CD4-positive, alpha-beta T cell treated with Interleukin-17A for 4 hours (primary cell): ENCODE measurements at regions not wholly inside any gene's neighbourhood (a gene's known extent, or its start where the extent isn't known, plus 50 kb on each side); places are given as distances from the start of the nearest gene placed in this dataset.

Experiments
- DNase-seq: peaks from one replicate; pipeline ENCODE4 v3.0.0-alpha.2; 2020; ENCODE audit warnings: mixed read lengths

DNA sequence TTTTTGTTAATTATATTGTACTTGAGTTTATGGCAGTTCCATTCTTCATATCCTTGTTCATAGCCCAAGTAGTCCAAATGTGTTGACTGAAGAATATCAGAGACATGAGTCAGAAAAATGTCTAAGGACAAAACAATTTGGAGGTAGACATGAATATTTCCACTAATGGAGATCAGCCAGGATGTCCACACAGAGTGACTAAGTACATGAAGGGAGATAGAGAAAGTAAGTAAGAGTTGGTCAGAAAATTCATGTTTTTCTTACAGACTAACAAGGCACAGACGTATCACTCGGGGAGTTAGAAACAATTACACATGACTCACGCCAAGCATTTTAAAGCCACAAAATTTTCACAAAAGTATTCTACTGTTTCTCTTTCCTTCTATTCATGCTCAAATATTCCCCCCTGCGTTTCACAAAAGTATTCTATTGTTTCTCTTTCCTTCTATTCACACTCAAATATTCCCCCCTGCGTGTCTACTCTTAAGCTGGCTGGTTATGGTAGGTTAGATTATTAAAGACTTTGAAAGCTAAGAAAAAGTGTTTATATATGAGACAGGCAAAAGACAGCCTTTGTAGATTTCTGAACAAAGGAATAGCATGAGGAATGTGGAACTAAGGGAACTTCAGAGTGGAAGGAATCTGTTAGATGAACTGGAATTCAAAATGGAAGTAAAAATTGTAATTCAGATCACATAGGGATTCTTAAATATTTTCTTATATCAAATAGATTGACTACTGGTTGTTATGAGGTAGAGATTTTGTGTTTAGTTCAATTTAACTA lies 648.7 kb upstream of the CCDC54 start:
- no peak for DNase-seq

DNA sequence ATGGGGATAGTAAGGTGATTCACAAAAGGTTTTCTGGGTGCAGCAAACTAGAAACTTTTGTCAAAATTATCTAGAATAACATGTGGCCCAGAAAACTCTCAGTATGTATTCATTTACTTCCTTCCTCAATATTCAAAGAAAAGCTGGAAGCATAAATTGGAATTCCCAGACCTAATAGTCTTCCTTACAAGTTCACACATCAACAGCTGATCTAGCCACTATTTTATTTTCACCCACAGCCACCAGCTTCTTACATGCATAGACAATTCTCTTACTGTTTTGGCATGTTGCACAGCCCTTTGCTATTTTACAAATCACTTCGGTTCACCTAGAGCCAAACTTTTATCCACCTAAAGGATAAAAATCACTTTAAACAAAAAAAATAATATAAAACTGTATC lies 647.8 kb upstream of the CCDC54 start:
- DNase-seq, result no peak

DNA sequence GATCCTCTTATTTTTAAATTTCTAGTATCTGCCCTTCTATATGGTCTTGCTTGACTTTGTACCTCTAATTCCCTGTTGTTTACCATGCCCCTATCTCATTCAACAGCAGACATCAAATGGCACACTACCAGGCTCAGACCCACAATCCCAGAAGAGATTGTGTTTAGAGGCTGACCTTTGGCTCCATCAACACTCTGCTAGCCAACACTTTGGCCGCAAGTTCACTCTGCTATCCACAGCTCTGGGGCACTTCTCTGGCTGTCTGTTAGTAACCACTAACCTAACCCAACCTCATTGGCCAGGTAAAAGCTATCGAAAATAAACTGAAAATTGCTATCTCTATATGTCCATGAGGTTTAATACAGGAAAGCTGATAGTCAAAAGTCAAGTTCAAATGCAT lies 646.0 kb upstream of the CCDC54 start:
- DNase-seq, result no peak

DNA sequence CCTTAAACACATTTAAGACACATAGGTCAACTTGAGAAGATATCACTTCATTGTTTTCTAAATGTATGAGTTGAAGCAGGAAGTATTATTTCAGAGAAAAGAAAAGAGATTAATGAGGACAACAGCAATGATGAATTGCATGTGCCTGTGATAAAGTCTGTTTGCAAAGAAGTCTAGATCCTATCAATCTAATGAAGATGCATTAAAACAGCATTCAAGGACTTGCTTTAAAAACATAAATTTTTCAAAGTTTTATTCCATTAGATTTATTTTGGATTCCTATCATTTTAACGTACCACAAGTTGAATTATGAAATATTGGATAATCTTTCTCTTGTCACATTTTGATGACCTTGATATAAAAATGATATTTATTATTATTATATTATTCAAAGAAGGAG lies 642.5 kb upstream of the CCDC54 start:
- no peak for DNase-seq

DNA sequence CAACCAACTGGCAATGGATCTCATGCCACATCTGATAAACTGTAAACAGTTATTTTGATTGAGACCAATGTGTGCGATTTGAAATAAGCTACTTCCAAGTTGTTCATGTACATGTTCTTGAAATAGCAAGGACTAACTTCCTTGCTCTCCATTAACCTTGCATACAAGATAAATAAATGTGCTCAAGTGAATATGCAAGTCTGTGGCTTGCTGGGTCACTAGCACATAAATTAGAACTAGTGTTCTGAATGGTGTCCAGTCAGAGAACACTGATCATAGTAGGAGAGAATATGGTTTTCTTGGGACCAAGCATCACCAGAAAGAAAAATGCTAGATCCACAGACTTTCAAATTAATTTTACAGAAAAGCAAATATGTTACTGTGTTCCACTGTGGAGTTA lies 640.0 kb upstream of the CCDC54 start:
- DNase-seq, result no peak

DNA sequence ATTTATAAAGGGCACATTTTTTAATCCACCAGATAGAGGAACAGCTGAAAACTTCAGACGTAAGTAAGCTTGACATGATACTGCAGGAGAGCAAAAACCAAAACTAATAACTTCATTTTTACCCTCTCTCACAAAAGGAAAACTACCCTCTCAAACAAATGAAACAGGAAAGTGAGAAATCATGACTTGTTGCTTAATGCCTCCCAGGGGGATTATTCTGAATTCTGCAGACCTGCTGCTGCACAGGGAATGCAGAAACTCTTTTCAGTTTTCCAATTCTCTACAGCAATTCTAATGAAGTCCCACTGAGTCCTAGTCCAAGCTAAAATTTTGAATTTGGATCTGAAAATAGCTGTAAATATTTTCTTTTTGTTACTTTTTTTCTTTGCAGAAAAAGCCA lies 637.1 kb upstream of the CCDC54 start:
- no peak for DNase-seq

DNA sequence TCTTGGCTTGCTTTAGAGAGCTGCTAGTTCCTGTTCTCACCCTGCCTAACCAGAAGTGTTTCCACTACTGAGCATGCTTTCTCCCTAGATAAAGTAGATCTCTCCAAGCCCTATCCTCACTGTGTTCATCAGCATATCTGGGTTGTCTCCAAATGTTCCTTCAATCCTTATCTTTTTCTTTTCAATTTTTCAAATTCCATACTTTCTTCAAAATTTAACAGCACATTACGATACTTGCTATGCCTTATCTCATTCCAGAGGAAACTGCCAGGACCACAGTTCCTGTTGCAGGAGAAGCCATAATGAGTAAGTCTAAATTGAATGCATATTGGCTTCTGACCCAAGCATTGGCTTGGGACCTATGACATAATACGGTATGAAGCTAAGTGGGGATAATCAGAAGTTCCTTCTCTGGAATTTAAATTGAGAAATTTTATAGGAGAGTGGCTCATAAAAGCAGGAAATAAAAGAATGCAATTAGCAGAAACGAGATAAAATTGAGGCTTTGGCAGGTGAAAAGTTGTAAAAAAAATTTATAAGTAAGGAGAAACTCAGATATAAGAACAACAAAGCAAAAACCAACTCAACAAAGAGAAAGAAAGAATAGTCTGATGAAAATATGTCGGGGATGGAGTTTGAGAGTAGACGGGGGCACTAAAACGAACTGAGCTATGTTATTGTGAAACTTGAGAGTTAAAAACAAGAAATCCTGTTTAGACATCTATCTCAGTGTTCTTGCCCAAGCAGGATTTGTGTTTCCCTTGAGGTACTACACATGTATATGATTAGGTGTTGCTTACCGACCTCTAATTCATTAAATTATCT lies 631.7 kb upstream of the CCDC54 start:
- DNase-seq, result no peak

DNA sequence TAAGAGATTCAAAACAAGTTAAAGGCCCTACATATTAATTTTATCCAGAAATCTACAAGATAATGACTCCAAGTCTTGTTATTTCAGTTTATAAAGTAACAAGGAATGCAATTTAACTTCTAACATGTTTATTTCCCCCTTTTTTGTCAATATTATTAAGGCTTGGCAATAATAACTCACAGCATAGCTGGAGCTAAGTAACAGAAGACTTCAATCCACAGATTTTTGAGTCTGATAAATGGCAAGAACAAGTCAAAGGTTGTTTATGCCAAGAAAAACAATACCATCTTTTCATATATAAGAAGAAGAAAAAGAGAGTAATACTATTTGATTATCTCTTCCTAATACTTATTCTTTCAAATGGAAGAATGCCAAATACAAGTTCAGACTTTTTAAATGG lies 631.0 kb upstream of the CCDC54 start:
- no peak for DNase-seq

DNA sequence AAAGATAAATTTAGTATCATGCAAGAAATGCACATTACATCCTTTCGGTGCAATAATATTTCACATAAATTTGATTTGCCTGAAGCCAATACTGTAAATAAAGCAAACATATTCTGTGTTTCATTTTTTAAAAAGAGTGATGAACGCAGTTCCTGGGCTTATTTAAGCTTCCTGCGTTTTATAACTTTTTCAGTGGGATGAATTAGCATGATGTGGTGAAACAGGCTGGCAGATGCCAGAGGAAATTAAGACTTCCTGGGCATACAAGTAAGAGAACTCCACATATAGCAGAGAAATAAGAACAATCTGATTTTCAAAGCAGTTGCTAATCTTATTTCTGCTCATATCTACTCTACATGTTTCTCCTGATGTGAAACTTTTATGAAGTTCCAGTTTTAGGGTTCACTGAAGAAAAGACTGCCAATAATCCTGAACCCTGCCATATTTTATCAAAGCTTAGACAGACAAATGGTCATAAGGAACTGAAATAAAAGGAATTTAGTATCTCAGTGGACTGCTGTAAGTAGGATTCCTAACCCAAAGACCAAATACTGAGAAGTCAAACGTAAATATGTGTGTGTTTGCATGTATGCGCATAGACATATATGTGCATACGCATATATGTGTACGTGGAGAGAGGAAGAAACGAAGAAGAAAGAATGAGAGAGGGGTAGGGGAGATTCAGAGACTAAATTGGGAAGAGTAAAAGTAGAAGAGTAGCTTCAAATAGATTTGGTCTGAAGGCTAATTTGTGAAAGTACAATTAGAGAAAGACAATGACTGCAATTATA lies 628.6 kb upstream of the CCDC54 start:
- DNase-seq, result no peak

DNA sequence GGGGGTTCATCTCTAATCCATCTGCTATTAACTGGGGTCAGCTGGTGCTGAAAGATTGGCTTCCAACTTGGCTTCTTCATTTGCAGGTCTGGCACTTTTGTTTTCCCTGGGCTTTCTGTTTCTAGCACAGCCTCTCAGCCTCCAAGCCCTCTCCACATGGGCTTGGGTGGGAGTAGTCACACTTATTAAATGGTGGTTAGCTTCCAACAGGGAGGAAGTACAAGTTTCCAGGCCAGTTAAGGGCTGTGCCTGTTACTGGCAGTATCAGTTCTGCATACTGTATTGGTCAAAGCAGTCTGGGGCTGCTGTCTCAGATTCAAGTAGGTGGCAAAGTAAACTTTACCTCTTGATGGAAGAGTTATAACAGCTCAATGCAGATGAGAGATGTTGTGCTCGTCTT lies 627.1 kb upstream of the CCDC54 start:
- no peak for DNase-seq

DNA sequence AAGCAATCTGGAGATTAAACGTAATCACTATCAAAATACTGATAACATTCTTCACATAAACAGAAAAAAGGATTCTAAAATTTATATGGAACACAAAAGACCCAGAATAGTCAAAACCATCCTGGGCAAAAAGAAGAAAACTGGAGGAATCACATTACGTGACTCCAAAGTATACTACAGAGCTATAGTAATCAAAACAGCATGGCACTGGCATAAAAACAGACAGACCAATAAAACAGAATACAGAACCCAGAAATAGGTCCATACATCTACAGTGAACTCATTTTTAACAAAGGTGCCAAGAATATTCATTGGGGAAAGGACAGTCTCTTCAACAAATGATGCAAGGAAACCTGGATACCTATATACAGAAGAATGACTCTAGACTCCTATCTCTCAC lies 621.9 kb upstream of the CCDC54 start:
- DNase-seq, result no peak

DNA sequence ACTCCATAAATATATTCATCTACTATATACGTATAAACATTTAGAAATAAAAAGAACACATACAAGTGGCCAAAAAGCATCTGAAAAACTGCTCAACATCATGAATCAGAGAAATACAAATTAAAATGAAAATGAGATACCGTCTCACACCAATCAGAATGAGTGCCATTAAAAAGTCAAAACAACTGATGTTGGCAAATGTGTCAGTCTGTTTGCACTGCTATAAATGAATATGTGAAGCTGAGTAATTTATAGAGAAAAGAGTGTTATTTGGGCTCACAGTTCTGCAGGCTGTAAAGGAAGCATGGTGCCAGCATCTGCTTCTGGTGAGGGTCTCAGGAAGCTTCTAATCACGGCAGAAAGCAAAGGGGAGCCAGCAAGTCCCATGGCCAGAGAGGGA lies 620.3 kb upstream of the CCDC54 start:
- no peak for DNase-seq

DNA sequence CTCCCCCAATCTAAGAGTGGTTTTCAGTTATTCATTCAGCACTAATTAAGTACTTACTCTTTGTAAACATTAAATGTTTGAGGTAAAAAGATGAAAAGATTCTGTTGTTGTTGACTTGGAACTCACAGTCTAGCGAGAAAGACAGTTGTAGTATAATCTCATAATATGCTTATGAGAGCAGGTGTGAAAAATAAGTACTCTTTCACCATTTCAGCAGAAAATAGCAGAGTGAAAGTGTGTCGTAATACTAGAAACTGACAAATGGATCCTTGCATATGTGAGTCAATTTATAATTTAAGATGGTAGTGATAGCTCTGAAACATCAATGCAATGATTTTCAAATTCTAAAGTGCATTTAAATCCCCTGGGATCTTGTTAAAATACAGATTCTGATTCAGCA lies 618.8 kb upstream of the CCDC54 start:
- DNase-seq, result no peak

DNA sequence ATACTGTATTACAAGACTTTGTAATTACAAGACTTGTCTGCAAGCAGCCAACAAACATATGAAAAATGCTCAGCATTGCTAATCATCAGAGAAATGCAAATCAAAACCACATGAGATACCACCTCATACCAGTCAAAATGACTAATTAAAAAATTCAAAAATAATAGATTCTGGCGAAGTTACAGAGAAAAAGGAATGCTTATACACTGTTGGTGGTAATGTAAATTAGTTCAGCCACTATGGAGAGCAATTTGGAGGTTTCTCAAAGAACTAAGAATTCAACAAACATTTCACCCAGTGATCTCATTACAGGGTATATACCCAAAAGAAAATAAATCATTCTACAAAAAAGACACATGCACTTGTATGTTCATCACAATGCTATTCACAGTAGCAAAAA lies 617.5 kb upstream of the CCDC54 start:
- no peak for DNase-seq

DNA sequence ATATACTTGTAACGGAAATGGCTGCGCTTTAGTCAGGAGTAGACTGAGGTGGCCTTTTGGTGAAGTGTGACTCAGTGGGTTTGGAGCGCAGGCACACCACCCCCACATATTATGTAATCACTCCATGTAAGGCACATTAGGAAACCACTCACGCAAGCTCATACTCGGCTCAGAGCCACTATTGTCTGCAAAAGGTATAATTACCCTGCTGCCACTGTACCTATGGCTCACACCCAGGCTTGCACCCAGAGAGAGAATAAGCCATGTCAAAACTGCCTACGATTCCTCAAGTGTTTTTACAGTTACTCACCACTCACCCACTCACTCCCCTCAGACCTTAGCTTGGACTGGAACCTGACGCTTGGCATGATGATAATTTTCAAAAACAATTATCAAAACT lies 611.9 kb upstream of the CCDC54 start:
- no peak for DNase-seq

DNA sequence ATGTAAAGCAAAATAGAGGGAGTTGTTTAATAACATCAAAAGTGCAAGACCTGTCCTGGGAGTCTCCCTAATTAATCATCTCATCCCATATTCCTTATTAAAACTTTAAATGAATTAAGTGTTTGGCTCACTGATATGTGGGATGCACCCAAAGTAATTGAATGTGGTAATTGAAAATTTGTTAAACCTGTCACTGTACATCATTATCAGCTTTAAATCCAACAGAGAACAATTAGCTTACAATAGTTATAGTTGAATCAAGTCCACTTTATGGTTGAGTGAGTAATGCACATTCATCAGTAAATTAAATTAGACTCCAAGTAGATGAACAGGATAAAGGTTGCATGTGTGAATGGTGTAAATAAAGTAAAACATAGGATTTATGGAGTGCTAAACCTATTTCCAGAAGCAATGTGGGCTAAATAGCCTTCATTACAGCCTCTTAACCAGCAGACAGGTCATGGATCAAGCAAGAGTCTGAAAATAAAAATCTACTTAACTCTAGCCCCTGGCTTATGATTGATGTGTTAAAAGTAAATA lies 608.2 kb upstream of the CCDC54 start:
- no peak for DNase-seq

DNA sequence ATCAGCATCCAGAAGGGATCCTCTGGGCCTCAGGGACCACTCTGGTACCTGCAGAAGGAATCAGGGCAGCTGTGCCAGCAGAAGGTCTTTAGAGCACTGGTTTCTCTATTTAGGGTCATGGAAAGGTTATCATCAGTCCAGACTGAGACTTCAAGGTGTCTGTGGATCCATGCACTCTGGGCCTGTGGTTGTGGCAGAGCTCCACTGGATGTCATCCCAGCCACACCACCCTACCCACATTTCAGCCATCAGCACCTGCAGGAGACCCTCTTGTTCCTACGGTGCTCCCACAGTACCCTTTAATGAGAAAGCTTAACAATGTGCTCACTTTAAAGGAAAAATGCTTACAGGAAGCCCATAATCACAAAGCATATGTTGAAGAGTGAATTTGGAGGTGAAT lies 603.4 kb upstream of the CCDC54 start:
- DNase-seq, result no peak

DNA sequence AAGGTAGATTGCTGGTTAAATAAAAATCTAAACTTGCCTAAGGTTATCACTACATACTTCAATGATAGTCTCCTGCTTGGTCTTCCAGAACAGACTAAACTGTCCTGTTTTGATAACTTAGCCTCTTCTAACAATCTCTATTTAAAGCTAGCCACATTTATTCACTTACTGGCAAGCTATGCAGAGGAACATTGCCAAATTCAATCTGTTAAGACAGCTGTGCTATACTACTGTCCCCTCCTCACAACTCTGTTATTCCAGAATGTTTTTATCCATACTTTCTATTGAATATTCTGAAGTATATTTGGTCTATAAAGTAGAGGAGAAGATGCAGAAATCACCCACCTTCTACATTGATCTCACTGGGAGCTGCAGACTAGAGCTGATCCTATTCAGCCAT lies 594.0 kb upstream of the CCDC54 start:
- no peak for DNase-seq

DNA sequence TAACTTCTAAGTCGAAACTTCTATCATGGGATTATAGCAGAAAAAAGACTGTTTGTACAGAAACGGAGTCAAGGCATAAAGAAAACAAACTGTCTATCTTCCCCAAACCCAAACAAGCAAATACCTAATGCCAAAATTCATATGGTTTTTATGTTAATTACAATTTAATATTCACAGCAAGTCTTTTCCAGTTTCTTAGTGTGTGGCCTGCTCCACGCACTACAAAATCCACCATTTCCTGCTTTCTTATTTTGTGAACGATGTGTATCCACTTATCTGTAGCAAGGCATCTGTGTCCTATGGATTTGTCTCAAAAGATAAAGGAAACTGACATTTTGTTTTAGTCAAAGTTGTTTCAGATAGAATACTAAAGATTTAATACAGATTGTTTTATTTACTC lies 588.0 kb upstream of the CCDC54 start:
- DNase-seq, result no peak

DNA sequence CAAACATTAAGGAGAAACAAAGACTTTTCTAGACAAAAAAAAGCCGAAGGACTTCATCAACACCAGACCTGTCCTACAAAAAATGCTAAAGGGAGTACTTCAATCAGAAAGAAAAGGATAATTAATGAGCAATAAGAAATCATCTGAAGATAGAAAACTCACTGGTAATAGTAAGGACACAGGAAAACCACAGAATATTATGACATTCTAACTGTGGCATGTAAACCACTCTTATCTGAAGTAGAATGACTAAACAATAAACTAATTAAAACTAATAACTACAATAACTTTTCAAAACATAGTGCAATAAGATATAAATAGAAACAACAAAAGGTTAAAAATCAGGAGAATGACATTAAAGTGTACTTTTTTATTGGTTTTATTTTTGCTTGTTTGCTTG lies 584.5 kb upstream of the CCDC54 start:
- DNase-seq, result no peak

DNA sequence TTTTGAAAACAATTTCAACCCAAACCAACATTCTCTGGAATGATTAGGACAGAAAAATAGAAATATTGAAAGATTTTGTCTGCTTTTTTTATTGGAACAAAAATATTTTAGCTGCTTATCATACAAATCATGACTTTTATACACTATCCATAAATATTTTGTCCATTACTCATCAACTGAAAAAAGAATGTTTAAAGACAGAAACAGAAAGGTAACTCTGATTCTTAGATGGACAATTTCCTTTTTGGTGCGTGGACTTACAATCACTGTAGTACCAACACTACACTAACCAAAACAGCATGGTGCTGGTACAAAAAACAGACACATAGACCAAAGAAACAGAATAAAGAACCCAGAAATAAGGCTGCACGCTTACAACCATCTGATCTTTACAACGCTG lies 582.8 kb upstream of the CCDC54 start:
- DNase-seq, result no peak

DNA sequence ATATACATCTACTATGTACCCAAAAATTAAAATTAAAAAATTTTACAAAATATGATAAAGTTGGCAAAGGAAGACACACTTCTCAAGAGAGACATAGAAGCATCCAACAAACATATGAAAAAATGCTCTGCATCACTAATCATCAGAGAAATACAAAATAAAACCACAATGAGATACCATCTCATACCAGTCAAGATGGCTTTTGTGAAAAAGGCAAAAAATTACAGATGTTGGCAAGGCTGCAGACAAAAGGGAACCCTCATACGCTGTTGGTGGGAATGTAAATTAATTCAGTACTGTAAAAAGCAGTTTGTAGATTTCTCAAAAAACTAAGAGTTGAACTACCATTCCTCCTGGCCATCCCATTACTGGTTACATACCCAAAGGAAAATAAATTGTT lies 581.7 kb upstream of the CCDC54 start:
- no peak for DNase-seq

DNA sequence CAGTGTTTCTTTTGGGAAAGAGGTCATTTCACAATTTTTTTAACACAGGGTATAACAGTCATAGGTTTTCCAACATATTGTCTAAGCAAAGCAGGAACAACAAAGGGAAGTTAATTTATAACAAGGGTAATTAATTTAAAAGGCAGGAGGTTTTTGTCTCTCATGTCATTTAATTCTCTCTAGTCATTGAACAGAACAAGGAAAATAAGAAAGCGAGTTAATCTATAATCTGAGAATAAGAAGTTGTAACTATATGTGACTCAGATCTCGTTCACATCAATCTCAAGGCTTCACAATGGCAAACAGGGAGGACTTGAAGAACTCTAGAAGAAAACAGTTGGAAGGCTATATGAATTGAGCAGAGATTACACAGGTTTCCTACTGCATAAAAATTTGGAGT lies 579.8 kb upstream of the CCDC54 start:
- DNase-seq, result no peak

DNA sequence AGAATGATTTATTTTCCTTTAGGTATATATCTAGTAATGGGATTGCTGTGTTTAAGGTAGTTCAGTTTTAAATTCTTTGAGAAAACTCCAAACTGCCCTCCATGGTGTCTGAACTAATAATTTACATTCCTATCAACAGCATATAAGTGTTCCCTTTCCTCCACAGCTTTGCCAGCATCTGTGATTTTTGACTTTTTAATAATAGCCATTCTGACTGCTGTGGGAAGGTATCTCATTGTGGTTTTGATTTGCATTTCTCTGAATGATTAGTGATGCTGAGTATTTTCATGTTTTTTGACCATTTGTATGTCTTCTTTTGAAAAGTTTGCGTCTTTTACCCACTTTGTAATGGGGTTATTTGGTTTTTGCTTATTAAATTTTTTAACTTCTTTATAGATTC lies 571.6 kb upstream of the CCDC54 start:
- DNase-seq, result no peak
